ENCODE measurements at regions not wholly inside any gene's neighbourhood (a gene's known extent, or its start where the extent isn't known, plus 50 kb on each side); places are given as distances from the start of the nearest gene placed in this dataset.

- no peak for TF ChIP-seq MGA (IDR thresholded peaks at IDR 0.05)
- TF ChIP-seq ZNF354B (CRISPR knock-in tag; IDR thresholded peaks at IDR 0.05) = no peak
- no peak for TF ChIP-seq E2F6 (IDR thresholded peaks at IDR 0.05; ENCODE audit: borderline replicate concordance in 1 of 2, extremely low read depth in 1 of 2, insufficient read depth in 1 of 2, insufficient read length in 1 of 2, low read depth in 1 of 2, low read length in 1 of 2, poor library complexity in 1 of 2, severe bottlenecking in 1 of 2)
- TF ChIP-seq ILK (tag; IDR thresholded peaks at IDR 0.05; ENCODE audit: borderline replicate concordance, low read depth) = no peak
Measured at GRCh38 chr15:93829115-93829870, 402.1 kb upstream of the MCTP2 start (continued).

All from K562 (cell line).